GM23338 (cell line): ENCODE measurements at regions not wholly inside any gene's neighbourhood (a gene's known extent, or its start where the extent isn't known, plus 50 kb on each side); places are given as distances from the start of the nearest gene placed in this dataset.
A peak's percentile ranks its signal among the peaks of the same experiment; 100 is the strongest.

Experiments
- ATAC-seq: fragments of 200-7000 bp; cut with Tn5 transposase; 3 replicates; pipeline ENCODE4 v1.9.1; 2020
- DNase-seq: peaks from one replicate; pipeline ENCODE4 v3.0.0-alpha.2; 2015; ENCODE audit warnings: low spot score
- H2AFZ ChIP-seq: fragments of 200-600 bp; sonication (generic); 2 replicates; pipeline ENCODE4 v1.8.0; 2016; ENCODE audit warnings: antibody characterized with exemption, mild to moderate bottlenecking, moderate library complexity
- H3F3A ChIP-seq: fragments of 200-600 bp; sonication (generic); replicated peaks from 2 replicates; pipeline ENCODE4 v1.8.0; 2017; ENCODE audit warnings: antibody characterized with exemption, mixed run types, low read depth
- H3K27ac ChIP-seq: fragments of 200-600 bp; sonication (generic); 2 replicates; pipeline ENCODE4 v1.6.1; 2016; ENCODE audit warnings: low read depth
- H3K27me3 ChIP-seq: fragments of 200-600 bp; sonication (generic); 2 replicates; pipeline ENCODE4 v1.8.0; 2016; ENCODE audit warnings: mild to moderate bottlenecking, mixed run types, moderate library complexity; ENCODE audit not compliant: insufficient read depth
- H3K36me3 ChIP-seq: fragments of 200-600 bp; sonication (generic); 2 replicates; pipeline ENCODE4 v1.8.0; 2016; ENCODE audit warnings: mild to moderate bottlenecking; ENCODE audit not compliant: insufficient read depth
- H3K4me1 ChIP-seq: fragments of 200-600 bp; sonication (generic); 2 replicates; pipeline ENCODE4 v1.8.0; 2016; ENCODE audit warnings: mild to moderate bottlenecking, moderate library complexity; ENCODE audit not compliant: insufficient read depth
- H3K4me2 ChIP-seq: fragments of 200-600 bp; sonication (generic); 2 replicates; pipeline ENCODE4 v1.7.1; 2017; ENCODE audit warnings: mixed run types
- H3K4me3 ChIP-seq: fragments of 200-600 bp; sonication (generic); 2 replicates; pipeline ENCODE4 v1.6.1; 2016; ENCODE audit warnings: mixed run types
- H3K79me2 ChIP-seq: fragments of 200-600 bp; sonication (generic); replicated peaks from 2 replicates; pipeline ENCODE4 v1.8.0; 2017; ENCODE audit warnings: mild to moderate bottlenecking; ENCODE audit not compliant: insufficient read depth
- H3K9me2 ChIP-seq: fragments of 200-600 bp; sonication (generic); 2 replicates; pipeline ENCODE4 v1.8.0; 2017; ENCODE audit not compliant: insufficient read depth
- H4K20me1 ChIP-seq: fragments of 200-600 bp; sonication (generic); replicated peaks from 2 replicates; pipeline ENCODE4 v1.8.0; 2017; ENCODE audit warnings: mild to moderate bottlenecking; ENCODE audit not compliant: insufficient read depth
- H3K27ac Mint-ChIP-seq: 2 replicates; pipeline ENCODE4 v1.8.0; 2020; ENCODE audit warnings: inconsistent platforms, mild to moderate bottlenecking, moderate library complexity, mixed read lengths
- H3K27me3 Mint-ChIP-seq: 3 replicates; pipeline ENCODE4 v1.8.0; 2022; ENCODE audit warnings: low read depth, mild to moderate bottlenecking, moderate library complexity, mixed read lengths, inconsistent platforms; ENCODE audit not compliant: insufficient read depth, poor library complexity
- H3K36me3 Mint-ChIP-seq: 3 replicates; pipeline ENCODE4 v1.8.0; 2021; ENCODE audit warnings: low read depth, mild to moderate bottlenecking, inconsistent platforms, moderate library complexity, mixed read lengths
- H3K4me1 Mint-ChIP-seq: 3 replicates; pipeline ENCODE4 v1.8.0; 2020; ENCODE audit warnings: mild to moderate bottlenecking, inconsistent platforms, mixed read lengths
- H3K4me3 Mint-ChIP-seq: 3 replicates; pipeline ENCODE4 v1.8.0; 2021; ENCODE audit warnings: moderate library complexity, mild to moderate bottlenecking, inconsistent platforms, mixed read lengths
- H3K9me3 Mint-ChIP-seq: 3 replicates; pipeline ENCODE4 v1.8.0; 2020; ENCODE audit warnings: moderate library complexity, mild to moderate bottlenecking, inconsistent platforms, mixed read lengths
- CREB1 ChIP-seq: fragments of 250-450 bp; sonication (Bioruptor Pico); IDR thresholded peaks from 2 replicates; pipeline ENCODE4 v1.5.0; 2020; ENCODE audit warnings: low read depth, mild to moderate bottlenecking, moderate library complexity
- CTCF ChIP-seq, 2 experiments: fragments of 200-600 bp in 1 of 2; sonication (generic) in 1 of 2; conservative IDR thresholded peaks; 2 replicates each; pipeline versions ENCODE4 v1.5.1 to v1.6.1; 2016 to 2017; ENCODE audit warnings: antibody characterized with exemption in 2 of 2, low read depth in 2 of 2, mild to moderate bottlenecking in 2 of 2, moderate library complexity in 1 of 2
- ETS1 ChIP-seq: IDR thresholded peaks from 2 replicates; pipeline ENCODE4 v1.6.1; 2016; ENCODE audit warnings: antibody characterized with exemption
- EZH2 ChIP-seq: fragments of 200-600 bp; sonication (generic); IDR thresholded peaks from one replicate; pipeline ENCODE4 v1.8.0; 2017; ENCODE audit warnings: antibody characterized with exemption, mild to moderate bottlenecking, low read depth; ENCODE audit not compliant: unreplicated experiment
- JUNB ChIP-seq: IDR thresholded peaks from one replicate; pipeline ENCODE4 v1.6.1; 2016; ENCODE audit warnings: antibody characterized with exemption; ENCODE audit not compliant: unreplicated experiment
- NANOG ChIP-seq: IDR thresholded peaks from 2 replicates; pipeline ENCODE4 v1.6.1; 2016; ENCODE audit warnings: antibody characterized with exemption, borderline replicate concordance
- POLR2AphosphoS5 ChIP-seq: IDR thresholded peaks from 2 replicates; pipeline ENCODE4 v1.6.1; 2016; ENCODE audit warnings: antibody characterized with exemption, low read depth
- REST ChIP-seq: IDR thresholded peaks from one replicate; pipeline ENCODE4 v1.6.1; 2018; ENCODE audit warnings: antibody characterized with exemption; ENCODE audit not compliant: unreplicated experiment
- STAT1 ChIP-seq: IDR thresholded peaks from one replicate; pipeline ENCODE4 v1.6.1; 2016; ENCODE audit warnings: antibody characterized with exemption; ENCODE audit not compliant: unreplicated experiment
- ZNF114 ChIP-seq: fragments of 250-450 bp; sonication (Bioruptor Pico); IDR thresholded peaks from 2 replicates; pipeline ENCODE4 v1.5.0; 2020; ENCODE audit warnings: mild to moderate bottlenecking, moderate library complexity

- TF ChIP-seq REST (no peak), ZNF114 (CRISPR knock-in tag) (no peak), CTCF (conservative IDR thresholded peaks at IDR 0.05; ENCODE audit: low read depth in 2 of 2) (no peak), JUNB (no peak), STAT1 (no peak), POLR2AphosphoS5 (no peak), NANOG (no peak)
Measured at GRCh38 chr14:56716705-56717104, 93.6 kb downstream of the OTX2 start (continued).

GRCh38 chr14:56715938-56716337 lies 94.3 kb downstream of the OTX2 start:
- no peaks in the 10 kb centered on the region for H3F3A ChIP-seq
- H3K9me2 ChIP-seq: peaks cover 13% of the 10 kb centered on the region; the same call in 1 of the 2 replicates
- DNase-seq (peak; percentile 42), ATAC-seq (peak; percentile 57)
- H3K27ac ChIP-seq: no peak overlapping the region
- H3K27me3 ChIP-seq: no peaks in the 10 kb centered on the region
- Mint-ChIP-seq H3K27ac (no peak overlapping the region), H3K4me3 (no peak overlapping the region), H3K9me3 (no peaks in the 10 kb centered on the region), H3K4me1 (peaks cover 25% of the 10 kb centered on the region), H3K36me3 (no peaks in the 10 kb centered on the region), H3K27me3 (no peaks in the 10 kb centered on the region)
- no peaks in the 10 kb centered on the region for H3K36me3 ChIP-seq
- 0 out of 2 replicates have a peak overlapping the region, but pooled peaks have one; percentile 4 for H2AFZ ChIP-seq
- H3K79me2 ChIP-seq: no peaks in the 10 kb centered on the region
- TF ChIP-seq CTCF (conservative IDR thresholded peaks at IDR 0.05; ENCODE audit: low read depth in 2 of 2): peak in 1 of 2 experiments; percentile 35; a peak in 2 of 4 replicates
- TF ChIP-seq ZNF114 (CRISPR knock-in tag): no peak
- TF ChIP-seq ETS1: no peak
- TF ChIP-seq EZH2: no peak
- TF ChIP-seq NANOG: no peak
- TF ChIP-seq CREB1: no peak
- no peak overlapping the region for H3K4me2 ChIP-seq
- H3K4me1 ChIP-seq: peaks cover 17% of the 10 kb centered on the region
- no peaks in the 10 kb centered on the region for H4K20me1 ChIP-seq
- no peak overlapping the region for H3K4me3 ChIP-seq
